HG03039 (cell line): ENCODE measurements at regions not wholly inside any gene's neighbourhood (a gene's known extent, or its start where the extent isn't known, plus 50 kb on each side); places are given as distances from the start of the nearest gene placed in this dataset.

ENCODE experiments used
- ATAC-seq: cut with Tn5 transposase; IDR thresholded peaks from one replicate; pipeline ENCODE4 v1.9.1; 2021; ENCODE audit warnings: mild to moderate bottlenecking, moderate library complexity; ENCODE audit not compliant: unreplicated experiment

- no peak for ATAC-seq
Measured at GRCh38 chr1:50358962-50359361, 64.3 kb downstream of the DMRTA2 start.

GRCh38 chr1:50357186-50357585, 66.1 kb downstream of the DMRTA2 start:
- no peak for ATAC-seq

GRCh38 chr1:50354813-50355212, 68.4 kb downstream of the DMRTA2 start:
- no peak for ATAC-seq

- ATAC-seq = no peak
Measured at GRCh38 chr1:50352428-50352827, 70.8 kb downstream of the DMRTA2 start.

- no peak for ATAC-seq
Measured at GRCh38 chr1:50350868-50351267, 72.4 kb downstream of the DMRTA2 start.

- no peak for ATAC-seq
Measured at GRCh38 chr1:50350421-50350820, 72.8 kb downstream of the DMRTA2 start.

GRCh38 chr1:50349242-50349565, 74.0 kb downstream of the DMRTA2 start:
- no peak for ATAC-seq

- no peak for ATAC-seq
Measured at GRCh38 chr1:50348449-50349241, 74.6 kb downstream of the DMRTA2 start.

- ATAC-seq = no peak
Measured at GRCh38 chr1:50347933-50348332, 75.3 kb downstream of the DMRTA2 start.

GRCh38 chr1:50346621-50347020, 76.6 kb downstream of the DMRTA2 start:
- ATAC-seq = no peak

GRCh38 chr1:50343323-50343722, 79.9 kb downstream of the DMRTA2 start:
- no peak for ATAC-seq

- no peak for ATAC-seq
Measured at GRCh38 chr1:50342525-50342924, 80.7 kb downstream of the DMRTA2 start.

GRCh38 chr1:50335036-50335435, 88.2 kb downstream of the DMRTA2 start:
- ATAC-seq = no peak

GRCh38 chr1:50333595-50333974, 89.7 kb downstream of the DMRTA2 start:
- peak; percentile 74 for ATAC-seq

- peak; percentile 64 for ATAC-seq
Measured at GRCh38 chr1:50332941-50333594, 90.2 kb downstream of the DMRTA2 start.

- no peak for ATAC-seq
Measured at GRCh38 chr1:50329332-50329932, 93.8 kb downstream of the DMRTA2 start.

GRCh38 chr1:50328552-50328951, 94.7 kb downstream of the DMRTA2 start:
- no peak for ATAC-seq

GRCh38 chr1:50326026-50326425, 97.2 kb downstream of the DMRTA2 start:
- no peak for ATAC-seq

GRCh38 chr1:50322579-50322978, 100.7 kb downstream of the DMRTA2 start:
- no peak for ATAC-seq

- no peak for ATAC-seq
Measured at GRCh38 chr1:50318428-50318827, 104.8 kb downstream of the DMRTA2 start.

- ATAC-seq = no peak
Measured at GRCh38 chr1:50308878-50309277, 114.4 kb downstream of the DMRTA2 start.

- no peak for ATAC-seq
Measured at GRCh38 chr1:50305808-50306207, 117.4 kb downstream of the DMRTA2 start.
